DOHH2 (cell line): ENCODE measurements at regions not wholly inside any gene's neighbourhood (a gene's known extent, or its start where the extent isn't known, plus 50 kb on each side); places are given as distances from the start of the nearest gene placed in this dataset.

ENCODE experiments used
- CTCF ChIP-seq: fragments of 200-600 bp; sonication (generic); IDR thresholded peaks from one replicate; pipeline ENCODE4 v1.5.1; 2014; ENCODE audit warnings: antibody characterized with exemption, mild to moderate bottlenecking, low read depth, low read length; ENCODE audit not compliant: poor library complexity, severe bottlenecking
- EZH2phosphoT487 ChIP-seq: fragments of 200-600 bp; sonication (generic); IDR thresholded peaks from 2 replicates; pipeline ENCODE4 v1.6.1; 2017; ENCODE audit warnings: borderline replicate concordance, mild to moderate bottlenecking, antibody characterized with exemption, low read length, moderate library complexity, mixed read lengths

- no peak for TF ChIP-seq CTCF
- TF ChIP-seq EZH2phosphoT487, result no peak
Measured at GRCh38 chr18:75818383-75818782, 390.9 kb upstream of the SMIM21 start.
